ENCODE measurements at regions not wholly inside any gene's neighbourhood (a gene's known extent, or its start where the extent isn't known, plus 50 kb on each side); places are given as distances from the start of the nearest gene placed in this dataset.

GRCh38 chrX:2589186-2590020 lies 88.6 kb upstream of the DHRSX start:
- WGBS, 2 donors (ENCODE audit: low coverage in 1 of 2), result 57 to 66% methylated on average over 4 to 9 of the region's 9 CpGs
- H3K4me1 ChIP-seq, result peaks cover 0 to 6% (median 2%) of the 10 kb centered on the region in 4 donors
- H3K27me3 ChIP-seq, result peaks cover 11% of the 10 kb centered on the region
- no peak overlapping the region for H3K4me3 ChIP-seq
- TF ChIP-seq CTCF (IDR thresholded peaks at IDR 0.05), result no peak
- no peak for DNase-seq
- no peaks in the 10 kb centered on the region for H3K9me3 ChIP-seq
- in situ Hi-C loops (cut with MboI; ENCODE audit: low pct_ligation_motif_present in 1 of 4, low pct_unique_long_range_greater_than_20kb in 1 of 4, low sequenced_read_pairs in 3 of 4), result loop anchor here in 3 of 4 donors (25.0 kb wide), 1 partner anchor 927 kb away; no protein-coding TSS in a partner anchor
- intact Hi-C loops (cut with DNase I; ENCODE audit: low total_unique reads), result loop anchor here (5.0 to 10.0 kb wide), 2 partner anchors 937 to 1135 kb away; partner anchors contain the start of gene ASMTL
- H3K27ac ChIP-seq, result no peak overlapping the region
- no peaks in the 10 kb centered on the region for H3K36me3 ChIP-seq

- H3K27ac ChIP-seq, result no peak overlapping the region
- DNase-seq, result no peak
- WGBS, 2 donors (ENCODE audit: low coverage in 1 of 2), result 89 to 92% methylated on average over 4 of the region's 4 CpGs
- H3K4me3 ChIP-seq, result no peak overlapping the region
- H3K36me3 ChIP-seq, result no peaks in the 10 kb centered on the region
- peaks cover 0 to 10% (median 7%) of the 10 kb centered on the region in 4 donors for H3K4me1 ChIP-seq
- no peaks in the 10 kb centered on the region for H3K9me3 ChIP-seq
- TF ChIP-seq POLR2A (IDR thresholded peaks at IDR 0.05), result no peak
- no peak for TF ChIP-seq POLR2AphosphoS5 (IDR thresholded peaks at IDR 0.05)
- no peak for TF ChIP-seq EP300 (IDR thresholded peaks at IDR 0.05; ENCODE audit: low read depth)
- TF ChIP-seq CTCF (IDR thresholded peaks at IDR 0.05), result no peak
- in situ Hi-C loops (cut with MboI; ENCODE audit: low pct_ligation_motif_present in 1 of 4, low pct_unique_long_range_greater_than_20kb in 1 of 4, low sequenced_read_pairs in 3 of 4) (loop anchor here in 3 of 4 donors (25.0 kb wide), 1 partner anchor 926 kb away; no protein-coding TSS in a partner anchor), intact Hi-C loops (cut with DNase I; ENCODE audit: low total_unique reads) (no loop called here)
- H3K27me3 ChIP-seq, result peaks cover 23% of the 10 kb centered on the region
Observed at GRCh38 chrX:2588049-2588448, 87.3 kb upstream of the DHRSX start.

- DNase-seq, result no peak
- 57 to 82% methylated on average over 4 of the region's 4 CpGs for WGBS, 2 donors (ENCODE audit: low coverage in 1 of 2)
- in situ Hi-C loops (cut with MboI; ENCODE audit: low pct_ligation_motif_present in 1 of 4, low pct_unique_long_range_greater_than_20kb in 1 of 4, low sequenced_read_pairs in 3 of 4) (loop anchor here in 3 of 4 donors (25.0 kb wide), 1 partner anchor 925 kb away; no protein-coding TSS in a partner anchor), intact Hi-C loops (cut with DNase I; ENCODE audit: low total_unique reads) (no loop called here)
- TF ChIP-seq EP300 (IDR thresholded peaks at IDR 0.05; ENCODE audit: low read depth) (no peak), POLR2AphosphoS5 (IDR thresholded peaks at IDR 0.05) (no peak), POLR2A (IDR thresholded peaks at IDR 0.05) (no peak), CTCF (IDR thresholded peaks at IDR 0.05) (no peak)
- peaks cover 32% of the 10 kb centered on the region for H3K27me3 ChIP-seq
- H3K36me3 ChIP-seq, result no peaks in the 10 kb centered on the region
- peaks cover 0 to 9% (median 6%) of the 10 kb centered on the region in 4 donors for H3K4me1 ChIP-seq
- no peaks in the 10 kb centered on the region for H3K9me3 ChIP-seq
- H3K4me3 ChIP-seq, result no peak overlapping the region
- H3K27ac ChIP-seq, result no peak overlapping the region
Observed at GRCh38 chrX:2587146-2587545, 86.4 kb upstream of the DHRSX start.

GRCh38 chrX:2585158-2585470 lies 84.3 kb upstream of the DHRSX start:
- intact Hi-C loops (cut with DNase I; ENCODE audit: low total_unique reads), result no loop called here
- H3K4me1 ChIP-seq, result peaks cover 0 to 9% (median 6%) of the 10 kb centered on the region in 4 donors
- H3K9me3 ChIP-seq, result no peaks in the 10 kb centered on the region
- TF ChIP-seq POLR2AphosphoS5 (IDR thresholded peaks at IDR 0.05) (no peak), POLR2A (IDR thresholded peaks at IDR 0.05) (no peak), CTCF (IDR thresholded peaks at IDR 0.05) (no peak), EP300 (IDR thresholded peaks at IDR 0.05; ENCODE audit: low read depth) (no peak)
- no peak overlapping the region for H3K27ac ChIP-seq
- in situ Hi-C loops (cut with MboI; ENCODE audit: low pct_ligation_motif_present in 1 of 4, low pct_unique_long_range_greater_than_20kb in 1 of 4, low sequenced_read_pairs in 3 of 4), result loop anchor here in 3 of 4 donors (25.0 kb wide), 1 partner anchor 923 kb away; no protein-coding TSS in a partner anchor
- no peak overlapping the region for H3K4me3 ChIP-seq
- no peak for DNase-seq
- no peaks in the 10 kb centered on the region for H3K36me3 ChIP-seq
- H3K27me3 ChIP-seq, result peaks cover 41% of the 10 kb centered on the region
- WGBS, 2 donors (ENCODE audit: low coverage in 1 of 2), result 66% methylated on average over 8 of the region's 8 CpGs; no CpG with 5 or more reads in 1 of the 2 donors
